ENCODE measurements at regions not wholly inside any gene's neighbourhood (a gene's known extent, or its start where the extent isn't known, plus 50 kb on each side); places are given as distances from the start of the nearest gene placed in this dataset.

DNA sequence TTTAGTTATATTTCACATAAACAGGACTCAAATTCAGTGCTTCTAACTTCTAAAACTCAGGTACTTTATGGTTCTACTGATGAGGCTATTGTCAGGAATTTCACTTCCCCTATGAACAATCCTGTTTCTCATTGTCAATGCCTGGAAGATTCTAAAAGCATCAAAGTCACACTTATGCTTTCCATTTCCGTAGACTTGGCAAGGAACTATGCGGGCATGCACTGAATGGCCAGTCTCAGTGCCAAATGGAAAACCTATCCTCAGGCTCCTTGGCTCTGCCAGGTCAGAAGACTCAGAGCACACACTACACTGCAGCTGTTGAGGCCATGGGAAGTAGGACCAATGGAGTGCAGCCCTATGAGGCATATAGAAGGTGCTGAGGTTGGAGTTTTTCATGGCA, 97.0 kb upstream of the PTPN13 start:
- TF ChIP-seq, protein P1, sequence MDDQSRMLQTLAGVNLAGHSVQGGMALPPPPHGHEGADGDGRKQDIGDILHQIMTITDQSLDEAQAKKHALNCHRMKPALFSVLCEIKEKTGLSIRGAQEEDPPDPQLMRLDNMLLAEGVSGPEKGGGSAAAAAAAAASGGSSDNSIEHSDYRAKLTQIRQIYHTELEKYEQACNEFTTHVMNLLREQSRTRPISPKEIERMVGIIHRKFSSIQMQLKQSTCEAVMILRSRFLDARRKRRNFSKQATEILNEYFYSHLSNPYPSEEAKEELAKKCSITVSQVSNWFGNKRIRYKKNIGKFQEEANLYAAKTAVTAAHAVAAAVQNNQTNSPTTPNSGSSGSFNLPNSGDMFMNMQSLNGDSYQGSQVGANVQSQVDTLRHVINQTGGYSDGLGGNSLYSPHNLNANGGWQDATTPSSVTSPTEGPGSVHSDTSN (CRISPR knock-in tag; IDR thresholded peaks at IDR 0.05; ENCODE audit: borderline replicate concordance) = no peak
- TF ChIP-seq ZNF547 (CRISPR knock-in tag; IDR thresholded peaks at IDR 0.05) = no peak
- TF ChIP-seq, protein P2, sequence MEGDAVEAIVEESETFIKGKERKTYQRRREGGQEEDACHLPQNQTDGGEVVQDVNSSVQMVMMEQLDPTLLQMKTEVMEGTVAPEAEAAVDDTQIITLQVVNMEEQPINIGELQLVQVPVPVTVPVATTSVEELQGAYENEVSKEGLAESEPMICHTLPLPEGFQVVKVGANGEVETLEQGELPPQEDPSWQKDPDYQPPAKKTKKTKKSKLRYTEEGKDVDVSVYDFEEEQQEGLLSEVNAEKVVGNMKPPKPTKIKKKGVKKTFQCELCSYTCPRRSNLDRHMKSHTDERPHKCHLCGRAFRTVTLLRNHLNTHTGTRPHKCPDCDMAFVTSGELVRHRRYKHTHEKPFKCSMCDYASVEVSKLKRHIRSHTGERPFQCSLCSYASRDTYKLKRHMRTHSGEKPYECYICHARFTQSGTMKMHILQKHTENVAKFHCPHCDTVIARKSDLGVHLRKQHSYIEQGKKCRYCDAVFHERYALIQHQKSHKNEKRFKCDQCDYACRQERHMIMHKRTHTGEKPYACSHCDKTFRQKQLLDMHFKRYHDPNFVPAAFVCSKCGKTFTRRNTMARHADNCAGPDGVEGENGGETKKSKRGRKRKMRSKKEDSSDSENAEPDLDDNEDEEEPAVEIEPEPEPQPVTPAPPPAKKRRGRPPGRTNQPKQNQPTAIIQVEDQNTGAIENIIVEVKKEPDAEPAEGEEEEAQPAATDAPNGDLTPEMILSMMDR (CRISPR knock-in tag; IDR thresholded peaks at IDR 0.05) = no peak
- TF ChIP-seq CEBPB (IDR thresholded peaks at IDR 0.05; ENCODE audit: borderline replicate concordance, low read depth, low read length) = no peak
- no peak for TF ChIP-seq POLR2A (IDR thresholded peaks at IDR 0.05; ENCODE audit: insufficient read depth in 1 of 2, low read depth in 2 of 2, low read length in 2 of 2)
- no peak for TF ChIP-seq EZH2 (conservative IDR thresholded peaks at IDR 0.05; ENCODE audit: low read depth, low read length)
- no peak for TF ChIP-seq CBFB (CRISPR knock-in tag; IDR thresholded peaks at IDR 0.05)
- no peak for TF ChIP-seq SRF (IDR thresholded peaks at IDR 0.05; ENCODE audit: low read depth, low read length)
- no peak for TF ChIP-seq NRL (CRISPR knock-in tag; IDR thresholded peaks at IDR 0.05; ENCODE audit: borderline replicate concordance)
